B cell (primary cell): ENCODE measurements at regions not wholly inside any gene's neighbourhood (a gene's known extent, or its start where the extent isn't known, plus 50 kb on each side); places are given as distances from the start of the nearest gene placed in this dataset.

Source experiments
- EZH2 ChIP-seq: IDR thresholded peaks from 2 replicates; pipeline ENCODE4 v1.6.1; 2012; ENCODE audit warnings: borderline replicate concordance, low read depth, mild to moderate bottlenecking, moderate library complexity, low read length; ENCODE audit not compliant: insufficient read depth, poor library complexity, severe bottlenecking
- TF ChIP-seq, protein P1 (sequence below): fragments of 200-600 bp; IDR thresholded peaks from one replicate; pipeline ENCODE4 v1.8.0; 2022; ENCODE audit warnings: antibody characterized with exemption, mild to moderate bottlenecking

DNA sequence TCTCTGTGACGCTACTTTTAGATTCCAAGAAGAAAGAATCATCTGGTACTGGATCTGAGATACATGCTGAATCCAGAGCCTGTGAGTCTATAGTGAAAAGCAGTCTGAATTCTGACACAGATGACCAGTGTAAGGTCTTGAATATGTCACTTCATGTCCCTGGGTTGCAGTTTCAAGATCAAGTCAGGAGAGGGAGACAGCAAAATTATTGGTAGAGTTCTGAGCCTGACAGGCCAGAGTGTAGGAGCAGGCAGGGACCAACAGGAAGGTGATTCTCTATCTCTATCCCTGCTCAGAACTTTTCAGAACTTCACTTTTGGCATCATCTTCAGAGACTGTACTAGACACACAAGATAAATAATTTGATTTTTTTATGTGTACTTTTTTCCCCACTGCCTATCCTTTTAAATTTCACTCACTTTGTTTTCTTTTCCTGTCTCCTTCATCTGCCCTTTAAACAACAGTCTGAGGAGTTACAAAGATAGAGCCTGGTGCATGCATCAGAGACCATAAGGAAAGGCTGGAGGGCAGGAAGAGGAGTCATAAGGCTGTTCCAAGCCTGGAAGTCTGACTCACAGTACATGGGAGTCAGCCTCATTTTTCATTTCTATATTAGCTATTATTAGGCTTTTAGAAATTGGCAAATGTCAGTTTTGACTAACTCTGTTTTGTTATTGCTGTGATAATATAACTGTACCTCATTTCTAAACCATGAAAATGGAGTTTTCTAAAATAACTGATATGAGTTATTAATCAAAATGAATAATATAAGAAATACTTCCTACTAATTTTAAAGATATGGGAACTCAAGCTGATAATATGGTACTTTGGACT, 120.2 kb upstream of the TMEM229A start:
- TF ChIP-seq, protein P1, sequence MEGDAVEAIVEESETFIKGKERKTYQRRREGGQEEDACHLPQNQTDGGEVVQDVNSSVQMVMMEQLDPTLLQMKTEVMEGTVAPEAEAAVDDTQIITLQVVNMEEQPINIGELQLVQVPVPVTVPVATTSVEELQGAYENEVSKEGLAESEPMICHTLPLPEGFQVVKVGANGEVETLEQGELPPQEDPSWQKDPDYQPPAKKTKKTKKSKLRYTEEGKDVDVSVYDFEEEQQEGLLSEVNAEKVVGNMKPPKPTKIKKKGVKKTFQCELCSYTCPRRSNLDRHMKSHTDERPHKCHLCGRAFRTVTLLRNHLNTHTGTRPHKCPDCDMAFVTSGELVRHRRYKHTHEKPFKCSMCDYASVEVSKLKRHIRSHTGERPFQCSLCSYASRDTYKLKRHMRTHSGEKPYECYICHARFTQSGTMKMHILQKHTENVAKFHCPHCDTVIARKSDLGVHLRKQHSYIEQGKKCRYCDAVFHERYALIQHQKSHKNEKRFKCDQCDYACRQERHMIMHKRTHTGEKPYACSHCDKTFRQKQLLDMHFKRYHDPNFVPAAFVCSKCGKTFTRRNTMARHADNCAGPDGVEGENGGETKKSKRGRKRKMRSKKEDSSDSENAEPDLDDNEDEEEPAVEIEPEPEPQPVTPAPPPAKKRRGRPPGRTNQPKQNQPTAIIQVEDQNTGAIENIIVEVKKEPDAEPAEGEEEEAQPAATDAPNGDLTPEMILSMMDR: no peak
- no peak for TF ChIP-seq EZH2
